Mesendoderm (in vitro differentiated cells): ENCODE measurements at regions not wholly inside any gene's neighbourhood (a gene's known extent, or its start where the extent isn't known, plus 50 kb on each side); places are given as distances from the start of the nearest gene placed in this dataset.

ENCODE experiments used
- DNase-seq: peaks from one replicate; pipeline ENCODE4 v3.0.0; 2013
- H2AK5ac ChIP-seq: 2 replicates; pipeline ENCODE4 v1.6.1; 2013; ENCODE audit warnings: low read length, inconsistent platforms
- H2BK120ac ChIP-seq: 2 replicates; pipeline ENCODE4 v1.6.1; 2013; ENCODE audit warnings: low read depth, mild to moderate bottlenecking, low read length, moderate library complexity, mixed read lengths
- H2BK15ac ChIP-seq: replicated peaks from 2 replicates; pipeline ENCODE4 v1.6.1; 2013; ENCODE audit warnings: low read depth, mild to moderate bottlenecking, moderate library complexity
- H2BK5ac ChIP-seq: 2 replicates; pipeline ENCODE4 v1.6.1; 2013; ENCODE audit warnings: low read length, inconsistent platforms
- H3K18ac ChIP-seq: 2 replicates; pipeline ENCODE4 v1.6.1; 2013; ENCODE audit warnings: mild to moderate bottlenecking, low read length, mixed read lengths
- H3K23ac ChIP-seq: one replicate; pipeline ENCODE4 v1.6.1; 2013; ENCODE audit warnings: low read length
- H3K27ac ChIP-seq: 2 replicates; pipeline ENCODE4 v1.5.1; 2013; ENCODE audit warnings: low read depth, mild to moderate bottlenecking, inconsistent platforms, low read length, moderate library complexity
- H3K27me3 ChIP-seq: 2 replicates; pipeline ENCODE4 v1.6.1; 2013; ENCODE audit warnings: low read length, control low read depth, mild to moderate bottlenecking, inconsistent platforms; ENCODE audit not compliant: insufficient read depth, poor library complexity
- H3K36me3 ChIP-seq: 2 replicates; pipeline ENCODE4 v1.6.1; 2013; ENCODE audit warnings: low read length, inconsistent platforms; ENCODE audit not compliant: control insufficient read depth, insufficient read depth
- H3K4ac ChIP-seq: one replicate; pipeline ENCODE4 v1.6.1; 2013; ENCODE audit warnings: low read depth, mild to moderate bottlenecking, low read length, moderate library complexity
- H3K4me1 ChIP-seq: 2 replicates; pipeline ENCODE4 v1.6.1; 2013; ENCODE audit warnings: low read depth, low read length, inconsistent platforms; ENCODE audit not compliant: control insufficient read depth
- H3K4me2 ChIP-seq: 2 replicates; pipeline ENCODE4 v1.6.1; 2013; ENCODE audit warnings: low read length
- H3K4me3 ChIP-seq: 2 replicates; pipeline ENCODE4 v1.5.1; 2013; ENCODE audit warnings: mild to moderate bottlenecking, low read length
- H3K56ac ChIP-seq: one replicate; pipeline ENCODE4 v1.6.1; 2013; ENCODE audit warnings: low read length
- H3K79me1 ChIP-seq: 2 replicates; pipeline ENCODE4 v1.6.1; 2013; ENCODE audit warnings: low read length, inconsistent platforms
- H3K79me2 ChIP-seq: 2 replicates; pipeline ENCODE4 v1.6.1; 2013; ENCODE audit warnings: mild to moderate bottlenecking, low read length; ENCODE audit not compliant: control insufficient read depth, insufficient read depth
- H3K9ac ChIP-seq: 2 replicates; pipeline ENCODE4 v1.6.1; 2013; ENCODE audit warnings: low read length, inconsistent platforms
- H4K5ac ChIP-seq: one replicate; pipeline ENCODE4 v1.6.1; 2013; ENCODE audit warnings: low read length
- H4K8ac ChIP-seq: one replicate; pipeline ENCODE4 v1.6.1; 2013; ENCODE audit warnings: low read depth, mild to moderate bottlenecking, control low read depth, low read length, moderate library complexity
- whole genome bisulfite sequencing: extraction: QIAGEN DNeasy Blood & Tissue Kit; methylation state at CpG from one replicate; pipeline ENCODE4 v1.1.7; 2013; ENCODE audit warnings: low lambda C conversion rate, missing lambda C conversion rate; ENCODE audit not compliant: insufficient coverage; ENCODE audit errors: extremely low coverage; 5-methylcytosine and 5-hydroxymethylcytosine counted together

DNA sequence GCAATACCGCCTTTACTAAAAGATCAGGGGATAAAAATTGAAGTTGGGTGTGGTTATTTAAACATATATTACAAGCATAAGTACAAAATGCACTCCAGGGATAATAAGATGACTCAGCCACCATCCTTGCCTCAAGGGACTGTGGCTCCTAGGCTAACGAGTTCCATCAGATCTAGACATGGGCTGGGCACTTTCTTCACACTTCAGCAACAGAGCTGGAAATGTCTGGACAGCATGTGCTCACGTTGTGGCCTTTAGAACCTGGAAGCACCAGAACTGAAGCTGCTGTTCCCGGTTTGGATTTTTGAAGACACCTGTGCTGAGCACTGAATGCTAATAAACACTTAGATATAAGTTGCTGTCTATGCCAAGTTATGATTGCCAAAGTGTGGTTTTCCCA, 384.2 kb upstream of the SALL3 start:
- Histone ChIP-seq H2AK5ac (no peak overlapping the region), H4K5ac (no peak overlapping the region), H3K27me3 (no peaks in the 10 kb centered on the region), H3K9ac (no peak overlapping the region), H3K4me3 (no peak overlapping the region), H3K79me2 (no peaks in the 10 kb centered on the region), H2BK120ac (no peak overlapping the region), H3K4ac (peak overlapping the region; percentile 22), H2BK5ac (peak overlapping the region; percentile 9), H4K8ac (no peak overlapping the region), H3K36me3 (no peaks in the 10 kb centered on the region), H3K23ac (no peak overlapping the region), H3K18ac (no peak overlapping the region), H3K56ac (no peak overlapping the region), H3K4me1 (peaks cover 4% of the 10 kb centered on the region), H3K4me2 (no peak overlapping the region), H2BK15ac (no peak overlapping the region), H3K27ac (no peak overlapping the region), H3K79me1 (no peaks in the 10 kb centered on the region)
- DNase-seq = no peak
- WGBS = no CpG with 5 or more reads among the region's 4 CpGs

- no CpG with 5 or more reads among the region's 9 CpGs for WGBS
- Histone ChIP-seq H2BK15ac (no peak overlapping the region), H3K23ac (peak overlapping the region; percentile 25), H3K18ac (peak overlapping the region; percentile 9), H4K8ac (no peak overlapping the region), H4K5ac (no peak overlapping the region), H3K4me3 (no peak overlapping the region), H3K79me2 (no peaks in the 10 kb centered on the region), H3K27ac (no peak overlapping the region), H3K4me1 (peaks cover 4% of the 10 kb centered on the region), H2BK120ac (no peak overlapping the region), H3K4me2 (no peak overlapping the region), H2BK5ac (no peak overlapping the region), H2AK5ac (no peak overlapping the region), H3K27me3 (no peaks in the 10 kb centered on the region), H3K56ac (no peak overlapping the region), H3K36me3 (no peaks in the 10 kb centered on the region), H3K79me1 (no peaks in the 10 kb centered on the region), H3K4ac (no peak overlapping the region), H3K9ac (no peak overlapping the region)
- DNase-seq = peak; percentile 73
Measured at GRCh38 chr18:78595924-78596573, 383.6 kb upstream of the SALL3 start.

- Histone ChIP-seq H3K36me3 (no peaks in the 10 kb centered on the region), H3K9ac (no peak overlapping the region), H3K4ac (no peak overlapping the region), H3K27me3 (no peaks in the 10 kb centered on the region), H3K27ac (peak overlapping the region; percentile 47), H3K4me1 (peaks cover 4% of the 10 kb centered on the region), H3K4me3 (no peak overlapping the region), H3K79me2 (no peaks in the 10 kb centered on the region), H4K5ac (no peak overlapping the region), H2AK5ac (no peak overlapping the region), H3K18ac (no peak overlapping the region), H3K79me1 (no peaks in the 10 kb centered on the region), H4K8ac (no peak overlapping the region), H3K4me2 (no peak overlapping the region), H2BK15ac (no peak overlapping the region), H2BK5ac (no peak overlapping the region), H3K56ac (no peak overlapping the region), H3K23ac (no peak overlapping the region), H2BK120ac (peak overlapping the region; percentile 56)
- WGBS = no CpG with 5 or more reads among the region's 8 CpGs
- DNase-seq = peak; percentile 87
Measured at GRCh38 chr18:78596794-78597345, 382.7 kb upstream of the SALL3 start.

GRCh38 chr18:78601349-78601748, 378.3 kb upstream of the SALL3 start:
- H3K23ac ChIP-seq = no peak overlapping the region
- H2BK120ac ChIP-seq = no peak overlapping the region
- H3K4me2 ChIP-seq = no peak overlapping the region
- no peak overlapping the region for H2AK5ac ChIP-seq
- no peaks in the 10 kb centered on the region for H3K4me1 ChIP-seq
- no peak overlapping the region for H3K56ac ChIP-seq
- H3K18ac ChIP-seq = no peak overlapping the region
- H3K9ac ChIP-seq = no peak overlapping the region
- no peak overlapping the region for H2BK5ac ChIP-seq
- no peaks in the 10 kb centered on the region for H3K79me2 ChIP-seq
- H3K27ac ChIP-seq = no peak overlapping the region
- no peaks in the 10 kb centered on the region for H3K27me3 ChIP-seq
- no peak overlapping the region for H2BK15ac ChIP-seq
- WGBS = no CpG with 5 or more reads among the region's 14 CpGs
- H4K8ac ChIP-seq = no peak overlapping the region
- no peaks in the 10 kb centered on the region for H3K36me3 ChIP-seq
- no peak overlapping the region for H3K4ac ChIP-seq
- DNase-seq = peak; percentile 32
- no peak overlapping the region for H3K4me3 ChIP-seq
- no peaks in the 10 kb centered on the region for H3K79me1 ChIP-seq
- no peak overlapping the region for H4K5ac ChIP-seq

DNA sequence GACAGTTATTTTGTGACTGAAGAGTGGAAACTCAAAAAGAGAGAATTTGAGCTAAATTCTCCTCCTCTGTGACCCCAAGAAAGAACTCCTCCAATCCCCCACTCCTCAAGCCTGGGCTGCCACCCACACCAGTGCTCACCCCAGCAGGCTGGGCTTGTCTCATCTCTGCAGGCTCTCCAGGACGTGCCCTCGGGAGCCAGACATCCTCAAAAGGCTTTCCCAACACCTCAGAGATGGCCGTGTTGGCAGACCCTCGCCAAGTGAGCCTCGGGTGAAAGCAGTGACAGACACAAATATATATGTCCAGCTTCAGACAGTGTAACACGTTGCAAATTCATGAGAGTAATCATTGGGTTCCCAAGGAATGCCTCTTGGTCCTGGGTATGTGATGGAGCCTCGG, 377.7 kb upstream of the SALL3 start:
- Histone ChIP-seq H2BK120ac (no peak overlapping the region), H3K79me2 (no peaks in the 10 kb centered on the region), H3K4ac (no peak overlapping the region), H3K27me3 (no peaks in the 10 kb centered on the region), H3K18ac (no peak overlapping the region), H3K4me2 (no peak overlapping the region), H2AK5ac (no peak overlapping the region), H3K27ac (no peak overlapping the region), H3K79me1 (no peaks in the 10 kb centered on the region), H3K4me1 (no peaks in the 10 kb centered on the region), H3K9ac (no peak overlapping the region), H2BK15ac (no peak overlapping the region), H2BK5ac (no peak overlapping the region), H3K56ac (no peak overlapping the region), H3K23ac (no peak overlapping the region), H3K36me3 (no peaks in the 10 kb centered on the region), H4K5ac (no peak overlapping the region), H3K4me3 (no peak overlapping the region), H4K8ac (no peak overlapping the region)
- no CpG with 5 or more reads among the region's 7 CpGs for WGBS
- DNase-seq = no peak

- no CpG with 5 or more reads among the region's 12 CpGs for WGBS
- Histone ChIP-seq H3K4me1 (no peaks in the 10 kb centered on the region), H4K8ac (no peak overlapping the region)
Measured at GRCh38 chr18:78602430-78602829, 377.2 kb upstream of the SALL3 start.

More at GRCh38 chr18:78602430-78602829, 377.2 kb upstream of the SALL3 start:
- H2BK15ac ChIP-seq = no peak overlapping the region
- no peak overlapping the region for H3K18ac ChIP-seq
- H3K27ac ChIP-seq = no peak overlapping the region
- no peak overlapping the region for H3K4ac ChIP-seq
- no peak overlapping the region for H4K5ac ChIP-seq
- no peak for DNase-seq
- H3K4me3 ChIP-seq = no peak overlapping the region
- no peak overlapping the region for H2BK5ac ChIP-seq
- H3K36me3 ChIP-seq = no peaks in the 10 kb centered on the region
- H3K79me1 ChIP-seq = no peaks in the 10 kb centered on the region
- H3K56ac ChIP-seq = no peak overlapping the region
- H3K79me2 ChIP-seq = no peaks in the 10 kb centered on the region
- H2BK120ac ChIP-seq = no peak overlapping the region
- no peak overlapping the region for H3K23ac ChIP-seq
- H3K9ac ChIP-seq = no peak overlapping the region
- H3K27me3 ChIP-seq = no peaks in the 10 kb centered on the region
- H3K4me2 ChIP-seq = no peak overlapping the region
- no peak overlapping the region for H2AK5ac ChIP-seq
